UCSD-AML1 (cell line): ENCODE measurements at regions not wholly inside any gene's neighbourhood (a gene's known extent, or its start where the extent isn't known, plus 50 kb on each side); places are given as distances from the start of the nearest gene placed in this dataset.

Source experiments
- DNase-seq: peaks from one replicate; lab custom pipeline; 2025; ENCODE audit not compliant: unreplicated experiment; lab: John Stamatoyannopoulos, UW

DNA sequence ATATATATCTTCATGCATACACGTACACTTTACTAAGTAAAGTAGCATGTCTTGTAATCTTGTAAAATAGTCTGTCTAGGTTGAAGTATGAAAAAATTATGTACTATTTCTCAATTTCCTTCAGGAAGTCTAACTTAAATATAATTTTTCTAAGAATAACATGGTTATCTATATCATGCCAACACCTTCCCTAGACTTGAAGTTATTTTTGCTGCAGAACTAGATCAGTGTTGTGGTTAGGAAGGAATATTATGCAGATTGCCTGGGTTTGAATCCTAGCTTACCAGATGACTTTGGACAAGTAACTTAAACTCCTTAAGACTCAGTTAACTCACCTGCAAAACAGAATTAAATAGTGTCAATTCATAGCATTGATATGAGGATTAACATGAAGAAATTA lies 142.2 kb upstream of the SEMA3A start:
- DNase-seq: no peak

DNA sequence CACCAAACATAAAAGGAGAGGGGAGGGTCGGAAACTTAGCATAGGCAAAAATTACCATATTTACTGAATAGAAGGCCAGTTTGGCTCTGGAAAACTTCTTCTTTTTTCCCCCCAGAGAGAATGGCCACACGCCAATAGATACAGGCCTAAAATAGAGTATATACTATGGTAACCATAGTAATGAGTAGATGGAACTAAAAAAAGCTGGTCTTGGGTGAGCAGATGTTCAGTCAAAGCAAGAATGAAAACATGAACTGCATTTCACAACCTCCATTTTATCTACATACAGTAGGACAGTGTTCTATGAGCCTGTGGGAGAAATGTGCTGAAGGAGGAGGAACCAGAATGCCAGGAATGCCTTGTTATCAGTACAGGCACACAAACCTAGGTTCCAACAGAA lies 141.7 kb upstream of the SEMA3A start:
- no peak for DNase-seq

DNA sequence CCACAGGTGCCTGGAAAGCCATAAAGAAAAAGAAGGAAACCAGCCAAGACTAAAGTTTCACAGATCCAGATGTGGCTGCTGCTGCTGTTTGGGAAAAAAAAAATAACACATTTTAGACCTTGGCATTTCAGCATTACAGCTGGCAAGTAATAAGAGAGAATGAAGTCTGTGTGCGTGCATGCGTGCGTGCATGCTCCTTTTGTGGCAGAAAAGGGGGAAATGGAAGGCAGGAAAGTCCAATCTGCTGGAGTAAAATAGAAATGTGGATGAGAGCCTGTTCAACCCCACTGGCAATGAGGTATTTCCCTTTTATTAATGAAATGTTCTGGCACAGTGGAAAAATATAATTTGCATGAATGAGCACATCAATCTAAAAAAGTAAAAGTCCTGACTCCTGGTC lies 137.0 kb upstream of the SEMA3A start:
- DNase-seq: no peak

DNA sequence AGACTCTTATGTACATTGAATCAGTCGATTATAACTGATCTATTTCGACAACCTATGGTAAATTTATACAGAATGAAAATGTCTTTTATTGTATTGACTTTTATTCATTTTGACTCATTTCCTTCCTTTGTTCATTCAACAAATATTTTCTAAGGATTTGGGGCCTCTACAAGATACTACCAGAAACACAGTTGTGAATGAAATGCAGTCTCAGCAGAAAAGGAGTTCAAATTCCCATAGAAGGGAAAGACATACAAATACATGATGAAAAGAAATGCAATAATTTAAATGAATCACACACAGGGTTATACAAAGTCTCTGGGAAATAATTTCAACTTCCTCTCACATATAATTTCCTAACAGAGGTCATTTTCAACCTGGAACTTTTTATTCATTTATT lies 134.0 kb upstream of the SEMA3A start:
- DNase-seq: no peak

DNA sequence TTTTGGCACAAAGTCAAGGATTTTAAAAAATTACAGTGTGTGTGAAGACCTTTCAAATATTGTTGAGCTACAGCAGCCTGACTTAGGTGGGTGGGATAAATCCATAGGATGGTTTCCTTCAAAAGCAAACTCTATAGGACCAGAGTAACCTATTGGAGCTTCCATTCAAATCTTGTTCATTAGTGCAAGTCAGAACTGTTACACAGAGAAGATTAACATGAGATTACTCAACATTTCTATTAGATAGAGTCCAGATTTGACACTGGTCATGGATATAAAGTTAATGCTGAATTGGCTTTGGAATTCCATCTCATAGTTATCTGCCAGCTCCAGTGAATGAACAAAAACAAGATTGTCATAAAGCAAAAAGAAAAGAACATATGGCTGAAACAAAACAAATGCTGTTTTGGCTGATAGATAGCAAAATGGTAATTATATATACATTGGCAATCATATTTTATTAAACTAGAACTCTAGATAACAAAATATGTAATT lies 129.6 kb upstream of the SEMA3A start:
- DNase-seq: no peak

DNA sequence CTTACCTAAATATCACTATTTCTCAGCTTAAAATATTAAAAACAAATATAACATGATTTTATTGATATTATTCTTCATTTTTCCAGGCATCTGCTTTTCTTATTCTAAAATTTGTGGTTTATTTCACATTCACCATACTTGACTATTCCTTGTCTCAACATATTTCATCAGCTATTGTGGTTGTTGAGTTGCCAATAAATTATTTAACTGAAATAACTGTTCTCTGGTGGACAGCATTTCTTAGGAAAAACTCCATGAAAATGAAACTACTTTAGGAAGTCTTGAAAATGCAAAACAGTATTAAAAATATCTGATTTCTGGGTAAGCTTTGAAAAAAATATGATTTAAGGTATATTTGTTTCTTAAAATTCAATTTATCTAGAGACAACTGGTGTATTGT lies 122.9 kb upstream of the SEMA3A start:
- no peak for DNase-seq

DNA sequence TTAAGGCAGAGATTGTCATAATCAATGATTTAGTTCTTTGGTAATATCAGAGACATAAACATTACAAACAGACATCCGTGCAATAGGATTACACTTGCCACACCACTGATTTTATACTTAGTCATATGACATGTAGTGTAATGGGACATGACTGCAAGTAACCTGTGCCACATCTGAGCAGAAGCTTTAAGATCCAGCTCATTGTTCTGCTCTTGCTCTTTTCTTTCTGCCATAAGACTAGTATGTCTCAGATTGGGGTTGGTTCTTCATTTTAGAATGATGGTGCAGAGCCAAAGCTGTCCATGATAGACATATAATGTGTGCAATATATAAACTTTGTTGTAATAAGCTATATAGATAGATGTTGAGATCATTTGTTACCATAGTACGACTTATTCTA lies 119.7 kb upstream of the SEMA3A start:
- DNase-seq: no peak

DNA sequence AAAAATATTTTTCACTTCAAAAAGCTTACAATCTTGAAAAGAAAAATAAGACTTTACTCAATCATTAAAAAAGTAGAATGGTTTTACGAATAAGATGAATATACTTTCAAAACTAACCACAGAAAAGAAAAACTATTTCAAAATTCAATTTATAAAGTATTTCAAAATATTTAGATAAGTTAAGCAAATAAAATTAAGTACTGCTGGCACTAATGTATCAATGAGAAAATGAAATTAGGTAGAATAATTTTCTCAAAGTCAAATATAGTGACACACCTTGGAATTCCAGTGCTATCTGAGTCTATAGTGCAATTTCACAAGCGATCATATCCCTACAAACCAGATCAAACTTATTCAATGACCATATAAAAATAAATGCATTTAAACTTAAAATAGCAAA lies 109.8 kb upstream of the SEMA3A start:
- no peak for DNase-seq

DNA sequence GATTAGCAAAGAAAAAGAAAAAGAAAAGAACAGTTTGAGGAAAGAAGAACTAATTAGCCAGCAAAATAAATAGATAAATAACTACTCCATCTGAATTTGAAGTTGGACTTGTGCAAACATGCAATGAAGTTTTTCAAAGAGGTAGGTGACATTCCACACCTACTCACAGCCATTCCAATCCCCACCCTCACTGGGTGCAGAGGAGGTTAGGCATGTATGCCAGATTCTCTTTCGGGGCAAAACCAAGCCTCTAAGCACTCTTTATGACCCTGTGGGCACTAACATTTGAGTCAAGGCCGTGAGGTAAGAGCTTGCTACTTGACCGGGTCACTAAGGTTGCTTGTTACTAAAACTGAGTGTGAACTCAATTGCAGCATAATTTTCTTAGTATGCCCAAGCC lies 108.4 kb upstream of the SEMA3A start:
- DNase-seq: no peak

DNA sequence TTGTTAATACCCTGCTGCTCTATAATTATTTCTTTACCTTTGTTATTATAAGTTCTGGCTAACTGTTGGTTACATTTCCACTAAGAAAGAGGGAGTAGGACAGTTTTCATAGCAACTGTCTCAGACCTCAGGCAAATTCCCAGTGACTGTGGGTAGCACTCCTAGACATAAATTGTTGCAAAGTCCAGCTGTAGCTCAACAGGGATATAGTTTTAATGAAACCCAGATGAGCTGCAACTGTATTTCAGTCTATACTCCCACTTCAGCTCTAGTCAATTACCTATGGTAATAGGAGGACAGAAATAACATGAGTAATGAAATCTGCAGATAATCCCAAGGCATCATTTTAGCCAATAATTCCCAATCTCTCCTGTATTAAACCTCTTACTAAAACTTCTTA lies 103.0 kb upstream of the SEMA3A start:
- no peak for DNase-seq

DNA sequence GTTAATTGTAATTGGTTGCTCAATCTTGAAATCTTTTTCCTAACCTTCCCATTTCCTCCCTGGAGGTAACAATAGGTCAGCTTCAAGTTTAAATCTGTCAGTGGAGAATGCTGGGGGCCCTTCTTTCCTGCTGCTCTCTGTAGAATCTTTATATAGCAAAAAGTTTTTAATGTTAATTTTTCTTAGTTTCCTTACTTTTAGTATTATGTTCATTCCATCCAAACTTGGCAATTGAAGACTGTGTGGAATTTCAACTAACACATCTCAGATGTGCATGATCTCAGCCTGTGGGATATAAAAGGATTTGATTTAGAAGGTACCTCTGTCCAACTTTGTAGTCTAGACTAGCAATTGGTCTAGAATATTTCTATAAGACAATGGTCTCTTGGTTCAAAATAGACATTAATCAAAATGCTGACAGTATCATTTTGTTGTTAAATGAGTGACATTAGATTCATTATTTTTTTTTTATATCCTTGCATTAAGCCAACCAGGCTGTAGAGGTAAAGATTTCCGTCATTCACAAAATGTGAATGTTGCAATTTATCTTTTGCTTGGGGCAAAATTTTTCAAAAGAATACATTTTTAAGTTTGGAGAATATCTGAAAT lies 100.4 kb upstream of the SEMA3A start:
- no peak for DNase-seq

DNA sequence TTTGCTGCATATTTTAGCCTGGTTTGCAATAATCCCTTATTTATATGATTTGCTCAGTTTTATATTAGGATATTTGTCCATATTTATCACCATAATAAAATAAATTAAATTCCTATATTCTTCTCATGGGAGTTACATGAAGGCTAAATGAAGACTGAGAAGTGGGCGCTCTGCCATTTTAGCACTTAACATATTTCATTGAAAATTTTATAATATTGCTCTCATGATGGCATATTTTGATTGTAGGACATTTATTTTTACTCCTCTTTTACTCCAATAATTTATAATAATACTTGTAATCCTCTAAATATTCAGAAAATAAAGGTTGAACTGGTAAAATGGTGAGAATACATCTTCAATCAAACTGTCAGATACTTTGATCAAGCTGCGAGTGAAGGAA lies 99.8 kb upstream of the SEMA3A start:
- no peak for DNase-seq

DNA sequence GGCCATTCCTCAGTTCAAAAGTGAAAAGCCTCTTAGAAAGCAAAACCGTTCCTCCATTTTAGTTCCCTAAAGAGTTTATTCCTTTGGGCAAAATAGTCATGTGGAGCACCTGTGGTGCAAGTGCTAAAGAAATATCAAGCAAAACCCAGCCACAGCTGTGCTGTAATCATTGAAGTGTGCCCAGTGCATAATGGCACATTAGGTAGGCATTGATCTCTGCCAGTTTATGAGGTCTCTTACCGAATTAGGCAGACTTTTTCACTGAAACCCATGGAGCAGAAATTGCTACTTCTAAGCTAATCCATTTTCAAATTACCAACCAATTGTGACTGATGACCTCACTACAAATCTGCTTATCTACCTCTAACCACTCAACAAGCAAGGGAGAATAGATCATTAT lies 97.2 kb upstream of the SEMA3A start:
- DNase-seq: no peak

DNA sequence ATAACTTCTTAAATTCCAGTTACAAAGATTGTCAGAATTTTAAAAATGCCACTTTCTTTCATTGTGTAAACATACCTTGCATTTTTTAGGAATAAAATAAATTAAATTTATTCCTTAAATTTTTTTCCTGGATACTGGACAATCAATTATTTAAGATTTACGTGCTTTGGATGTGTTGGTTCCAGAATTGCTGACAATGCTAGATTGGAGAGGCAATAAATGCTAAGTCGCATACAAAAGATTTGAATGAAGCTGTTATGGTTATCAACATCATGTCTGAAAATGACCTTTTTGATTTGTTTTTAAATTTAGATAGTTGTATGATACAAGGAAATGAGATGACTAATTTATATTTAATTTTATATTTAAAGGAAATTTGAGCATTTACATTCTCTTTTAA lies 89.2 kb upstream of the SEMA3A start:
- DNase-seq: no peak

DNA sequence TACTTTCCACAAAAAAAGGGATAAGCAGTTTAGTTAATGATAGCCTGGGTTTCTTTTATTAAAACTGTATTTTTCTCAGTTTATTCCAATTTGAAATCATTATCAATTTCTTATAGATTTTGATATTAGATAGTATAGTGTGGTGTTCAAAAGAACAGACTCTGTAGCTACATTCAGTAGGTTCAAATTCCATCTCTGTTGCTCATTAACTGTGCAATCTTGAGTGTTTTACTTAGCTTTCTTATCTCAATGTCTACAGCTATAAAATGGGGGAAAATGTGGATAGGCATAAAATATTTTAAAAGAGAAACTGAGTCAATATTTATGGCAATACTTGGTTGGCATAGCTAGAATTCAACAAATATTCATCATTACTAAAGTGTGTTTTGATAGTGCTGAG lies 86.9 kb upstream of the SEMA3A start:
- no peak for DNase-seq

DNA sequence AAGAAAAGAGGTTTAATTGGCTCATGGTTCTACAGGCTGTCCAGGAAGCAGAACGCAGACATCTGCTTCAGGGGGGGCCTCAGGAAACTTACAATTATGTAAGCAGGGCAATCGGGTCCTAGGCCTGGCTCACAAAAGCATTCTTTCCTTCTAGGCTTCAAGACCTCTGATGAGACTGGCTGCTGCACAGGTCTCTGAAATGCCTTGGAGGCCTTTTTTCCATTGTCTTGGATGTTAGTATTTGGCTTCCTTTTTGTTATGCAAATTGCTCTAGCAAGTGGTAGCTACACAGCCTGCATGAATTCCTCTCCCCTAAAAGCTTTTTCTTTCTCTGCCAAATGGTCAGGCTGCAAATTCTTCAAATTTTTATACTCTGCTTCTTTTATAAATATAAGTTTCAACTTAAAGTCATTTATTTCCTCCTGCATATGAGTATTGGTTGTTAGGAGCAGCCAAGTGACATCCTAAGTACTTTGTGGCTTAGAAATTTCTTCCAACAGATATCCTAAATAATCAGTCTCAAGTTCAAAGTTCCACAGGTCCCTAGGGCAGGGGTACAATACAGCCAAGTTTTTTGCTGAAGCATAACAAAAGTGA lies 83.1 kb upstream of the SEMA3A start:
- DNase-seq: no peak

DNA sequence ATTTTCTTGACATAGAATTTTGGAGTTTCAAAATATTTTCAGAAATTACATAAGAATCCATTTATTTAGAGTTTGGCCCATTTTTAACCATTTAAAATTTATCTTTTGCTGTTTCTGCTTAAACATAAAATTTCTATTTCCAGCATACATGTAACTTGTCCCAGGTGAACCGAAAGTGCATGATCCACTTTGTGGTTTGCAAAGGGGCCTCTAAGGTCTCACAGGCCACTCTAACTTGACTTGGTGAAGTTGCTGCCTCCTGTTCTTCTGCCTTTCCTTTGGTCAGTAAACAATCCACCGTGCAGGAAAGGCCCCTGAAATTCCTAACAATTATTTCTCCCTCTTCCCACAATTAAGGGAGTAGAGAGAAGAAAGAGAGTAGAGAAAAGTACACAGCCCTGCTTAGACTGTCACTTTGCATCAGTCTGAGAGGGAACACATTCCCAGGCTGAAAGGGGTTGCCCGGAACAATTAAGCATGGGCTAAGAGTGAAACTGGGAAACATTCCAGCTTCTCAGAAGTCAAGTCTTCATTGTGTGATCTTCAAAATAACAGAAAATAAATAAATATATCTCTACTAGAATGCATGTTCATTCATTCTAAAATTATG lies 79.5 kb upstream of the SEMA3A start:
- no peak for DNase-seq

DNA sequence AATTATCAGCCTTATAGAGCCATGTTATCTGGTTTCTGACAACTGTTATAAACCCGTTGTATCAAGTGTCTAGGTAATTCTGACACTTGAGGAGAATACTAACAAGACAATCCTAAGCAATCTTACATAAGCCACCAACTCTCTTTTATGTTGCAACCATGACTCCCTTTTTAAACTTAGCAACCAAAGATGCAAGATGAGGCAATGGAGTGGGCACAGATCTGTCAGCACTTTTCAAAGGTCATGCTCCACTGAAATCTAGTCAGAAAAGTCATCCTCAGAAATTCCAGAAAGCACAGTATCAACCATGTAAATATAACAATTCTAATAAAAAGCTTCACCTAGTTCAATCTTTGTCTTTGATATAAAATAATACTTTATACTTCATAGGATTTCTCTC lies 77.0 kb upstream of the SEMA3A start:
- DNase-seq: no peak

DNA sequence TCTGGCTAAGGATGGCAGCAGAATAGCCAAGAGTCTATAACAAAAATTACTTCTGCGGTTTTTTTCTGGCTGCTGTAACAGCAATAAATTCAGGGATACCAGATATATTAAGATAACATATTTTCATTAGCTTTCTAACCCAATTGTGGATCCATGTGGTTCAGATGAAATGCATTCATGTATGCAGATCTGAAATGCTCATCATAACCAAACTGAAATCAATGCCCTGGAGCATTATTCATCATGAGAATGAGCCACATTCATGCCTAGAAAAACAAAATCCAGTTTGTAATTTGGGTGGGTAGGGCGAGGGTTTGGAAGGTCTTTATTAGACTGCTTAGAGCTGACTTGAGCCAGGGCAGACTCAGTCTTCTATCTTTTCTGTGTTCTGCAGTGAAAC lies 69.8 kb upstream of the SEMA3A start:
- no peak for DNase-seq

DNA sequence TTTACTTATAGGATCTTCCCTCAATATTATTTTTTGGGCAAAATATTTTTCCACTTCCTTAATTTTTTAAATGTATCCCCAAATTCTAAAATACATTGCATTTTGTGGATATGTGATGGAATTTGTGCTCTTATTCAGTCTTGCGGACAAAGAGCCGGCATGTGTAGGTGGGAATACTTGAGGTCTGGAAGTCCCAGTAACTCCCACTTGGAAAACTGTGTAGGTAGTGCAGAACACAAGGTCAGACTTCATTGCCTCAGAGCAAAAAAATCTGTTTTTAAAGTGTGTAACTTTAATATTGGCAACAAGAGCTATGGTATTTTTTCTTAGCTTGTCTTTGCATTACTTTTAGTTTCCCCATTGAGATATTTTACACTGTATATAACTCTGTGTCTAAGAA lies 68.5 kb upstream of the SEMA3A start:
- no peak for DNase-seq

DNA sequence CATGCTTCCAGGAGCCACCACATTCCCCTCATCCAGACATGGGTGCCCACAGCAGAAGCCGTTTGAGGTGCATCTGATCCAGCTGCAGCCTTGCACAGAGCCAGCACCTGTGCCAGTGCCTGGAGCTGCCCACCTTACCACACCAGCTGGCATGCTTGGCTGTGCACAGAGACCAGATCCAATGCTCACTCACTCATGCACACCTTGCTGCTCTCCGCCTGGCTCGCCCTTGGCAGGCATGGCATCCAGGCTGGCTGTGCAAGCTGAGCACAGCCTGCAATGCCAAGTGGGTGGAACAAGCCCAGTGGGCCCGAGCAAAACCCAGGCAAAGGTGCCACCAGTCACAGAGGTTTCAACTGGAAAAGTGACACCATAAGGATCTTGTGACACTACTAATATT lies 66.9 kb upstream of the SEMA3A start:
- DNase-seq: no peak

DNA sequence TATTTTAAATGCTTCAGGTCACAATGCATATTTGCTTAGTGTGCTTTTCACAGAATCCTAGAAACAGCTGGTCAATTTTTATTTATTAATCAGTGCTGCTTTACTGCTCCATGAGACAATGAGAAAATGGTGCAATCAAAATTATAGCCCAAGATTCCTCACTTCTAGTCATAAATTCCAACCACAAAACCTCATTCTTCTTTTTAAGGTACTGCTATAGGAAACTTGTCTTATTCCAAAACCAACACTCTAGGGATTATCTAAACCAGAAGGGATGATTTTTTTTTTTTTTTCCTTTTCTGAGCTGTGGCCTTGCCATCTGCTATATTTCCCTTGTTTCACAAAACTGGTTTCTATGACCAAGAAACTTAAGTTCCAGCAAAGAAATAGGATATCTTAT lies 64.0 kb upstream of the SEMA3A start:
- DNase-seq: no peak

DNA sequence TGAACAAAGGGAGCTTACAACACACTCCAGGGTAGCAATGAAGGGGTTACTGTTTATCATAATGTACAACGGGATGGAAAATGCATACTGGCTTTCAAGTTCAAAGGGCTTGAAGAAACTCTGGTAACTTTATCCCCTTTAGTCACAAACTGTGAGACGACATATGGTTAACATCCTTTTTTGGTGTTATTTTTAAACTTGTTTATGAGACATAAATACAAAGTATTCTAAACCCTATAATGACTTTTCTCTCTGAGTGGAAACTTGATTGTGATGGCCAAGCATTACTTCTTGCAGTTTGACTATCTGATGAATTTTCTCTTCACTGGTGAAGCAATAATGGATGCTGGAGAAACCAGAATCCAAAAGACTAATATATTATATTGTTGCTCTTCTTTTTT lies 62.0 kb upstream of the SEMA3A start:
- no peak for DNase-seq
